ENCODE measurements at regions not wholly inside any gene's neighbourhood (a gene's known extent, or its start where the extent isn't known, plus 50 kb on each side); places are given as distances from the start of the nearest gene placed in this dataset.

- H3K36me3 ChIP-seq, result no peaks in the 10 kb centered on the region
- 84 to 86% methylated on average over 5 of the region's 5 CpGs for WGBS, 2 donors
- TF ChIP-seq POLR2A (IDR thresholded peaks at IDR 0.05), result no peak
- TF ChIP-seq EP300 (IDR thresholded peaks at IDR 0.05), result no peak
- no peak for TF ChIP-seq CTCF (IDR thresholded peaks at IDR 0.05)
- no peak for TF ChIP-seq POLR2AphosphoS5 (IDR thresholded peaks at IDR 0.05)
- H3K4me1 ChIP-seq, result peaks cover 0 to 22% (median 9%) of the 10 kb centered on the region in 4 donors
- H3K4me3 ChIP-seq, result no peak overlapping the region
- H3K27me3 ChIP-seq, result no peaks in the 10 kb centered on the region
- H3K27ac ChIP-seq, result no peak overlapping the region
- H3K9me3 ChIP-seq, result no peaks in the 10 kb centered on the region
- intact Hi-C loops (cut with DNase I), result no loop called here
- DNase-seq, result no peak
These were observed 288.9 kb upstream of the SEMA3C start for GRCh38 chr7:81207801-81208200.

- Histone ChIP-seq H3K4me1 (peaks cover 0 to 20% (median 9%) of the 10 kb centered on the region in 4 donors), H3K4me3 (no peak overlapping the region), H3K27me3 (no peaks in the 10 kb centered on the region), H3K27ac (no peak overlapping the region), H3K9me3 (no peaks in the 10 kb centered on the region), H3K36me3 (no peaks in the 10 kb centered on the region)
- DNase-seq, result no peak
- WGBS, 2 donors, result 87 to 90% methylated on average over 2 of the region's 2 CpGs
- no peak for TF ChIP-seq CTCF (IDR thresholded peaks at IDR 0.05)
- intact Hi-C loops (cut with DNase I), result no loop called here
These were observed 288.0 kb upstream of the SEMA3C start for GRCh38 chr7:81206667-81207360.

- Histone ChIP-seq H3K36me3 (no peaks in the 10 kb centered on the region), H3K4me3 (no peak overlapping the region), H3K27me3 (no peaks in the 10 kb centered on the region), H3K4me1 (peaks cover 0 to 14% (median 7%) of the 10 kb centered on the region in 4 donors), H3K27ac (no peak overlapping the region), H3K9me3 (no peaks in the 10 kb centered on the region)
- no peak for TF ChIP-seq POLR2AphosphoS5 (IDR thresholded peaks at IDR 0.05)
- no peak for TF ChIP-seq POLR2A (IDR thresholded peaks at IDR 0.05)
- no peak for TF ChIP-seq EP300 (IDR thresholded peaks at IDR 0.05)
- no peak for TF ChIP-seq CTCF (IDR thresholded peaks at IDR 0.05)
- intact Hi-C loops (cut with DNase I), result no loop called here
- 89 to 94% methylated on average over 3 of the region's 3 CpGs for WGBS, 2 donors
- DNase-seq, result no peak
These were observed 287.4 kb upstream of the SEMA3C start for GRCh38 chr7:81206217-81206616.

DNA sequence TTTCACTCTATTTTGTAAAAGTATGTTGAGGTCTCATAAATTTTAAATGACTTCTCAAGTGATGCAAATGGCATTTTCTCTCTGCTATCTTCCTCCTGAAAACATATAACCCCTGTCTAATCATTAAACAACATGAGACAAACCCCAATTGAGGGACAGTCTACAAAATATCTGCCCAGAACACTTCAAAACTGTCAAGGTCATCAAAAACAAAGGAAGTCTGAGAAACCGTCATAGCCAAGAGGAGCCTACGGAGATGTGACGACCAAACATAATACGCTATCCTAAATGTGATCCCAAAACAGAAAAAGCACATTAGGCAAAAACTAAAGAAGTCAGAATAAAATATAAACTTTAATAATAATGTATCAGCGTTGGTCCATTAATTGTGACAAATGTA is 282.3 kb upstream of the SEMA3C start:
- Histone ChIP-seq H3K36me3 (no peaks in the 10 kb centered on the region), H3K4me3 (no peak overlapping the region), H3K9me3 (no peaks in the 10 kb centered on the region), H3K27me3 (no peaks in the 10 kb centered on the region), H3K27ac (no peak overlapping the region), H3K4me1 (no peaks in the 10 kb centered on the region)
- TF ChIP-seq EP300 (IDR thresholded peaks at IDR 0.05) (no peak), POLR2AphosphoS5 (IDR thresholded peaks at IDR 0.05) (no peak), CTCF (IDR thresholded peaks at IDR 0.05) (no peak), POLR2A (IDR thresholded peaks at IDR 0.05) (no peak)
- whole genome bisulfite sequencing, 2 donors, result 94% methylated on average over 5 of the region's 5 CpGs
- no peak for DNase-seq
- intact Hi-C loops (cut with DNase I), result no loop called here

DNA sequence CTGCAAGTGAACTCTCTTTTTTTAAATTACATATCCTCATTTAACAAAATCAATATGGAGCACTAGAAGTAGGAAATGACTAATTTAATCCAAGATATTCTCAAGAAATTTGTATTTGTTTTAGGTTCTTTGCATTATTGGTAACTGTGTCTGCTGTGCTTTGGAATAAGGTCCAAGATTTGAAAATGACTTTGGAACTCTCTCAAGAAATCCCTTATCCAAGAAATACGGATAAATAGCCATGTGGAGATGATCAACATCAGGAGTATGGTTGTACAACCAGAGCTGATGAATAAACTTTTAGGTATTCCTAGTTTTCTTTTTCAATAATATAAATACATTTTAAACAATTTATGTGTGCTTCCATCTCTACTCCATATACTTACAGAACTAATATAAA is 279.9 kb upstream of the SEMA3C start:
- no peak overlapping the region for H3K4me3 ChIP-seq
- WGBS, 2 donors, result 80 to 81% methylated on average over 1 of the region's 1 CpG
- H3K4me1 ChIP-seq, result no peaks in the 10 kb centered on the region
- TF ChIP-seq CTCF (IDR thresholded peaks at IDR 0.05), result no peak
- TF ChIP-seq POLR2AphosphoS5 (IDR thresholded peaks at IDR 0.05), result no peak
- no peak for TF ChIP-seq EP300 (IDR thresholded peaks at IDR 0.05)
- TF ChIP-seq POLR2A (IDR thresholded peaks at IDR 0.05), result no peak
- H3K27ac ChIP-seq, result no peak overlapping the region
- intact Hi-C loops (cut with DNase I), result no loop called here
- no peaks in the 10 kb centered on the region for H3K36me3 ChIP-seq
- H3K9me3 ChIP-seq, result no peaks in the 10 kb centered on the region
- no peak for DNase-seq
- H3K27me3 ChIP-seq, result no peaks in the 10 kb centered on the region

All from sigmoid colon (tissue), 6 donors.